CD4-positive, alpha-beta T cell treated with Interleukin-6 at 100 ng/mL for 8 hours (primary cell): ENCODE measurements at regions not wholly inside any gene's neighbourhood (a gene's known extent, or its start where the extent isn't known, plus 50 kb on each side); places are given as distances from the start of the nearest gene placed in this dataset.
"Not testable (repeated sequence)": the region's sequence is repeated elsewhere in the genome, so short reads cannot be mapped to it uniquely, and the experiment has no call there.

Experiments
- DNase-seq: peaks from one replicate; pipeline ENCODE4 v3.0.0-alpha.2; 2020; ENCODE audit warnings: mixed read lengths, low spot score

DNA sequence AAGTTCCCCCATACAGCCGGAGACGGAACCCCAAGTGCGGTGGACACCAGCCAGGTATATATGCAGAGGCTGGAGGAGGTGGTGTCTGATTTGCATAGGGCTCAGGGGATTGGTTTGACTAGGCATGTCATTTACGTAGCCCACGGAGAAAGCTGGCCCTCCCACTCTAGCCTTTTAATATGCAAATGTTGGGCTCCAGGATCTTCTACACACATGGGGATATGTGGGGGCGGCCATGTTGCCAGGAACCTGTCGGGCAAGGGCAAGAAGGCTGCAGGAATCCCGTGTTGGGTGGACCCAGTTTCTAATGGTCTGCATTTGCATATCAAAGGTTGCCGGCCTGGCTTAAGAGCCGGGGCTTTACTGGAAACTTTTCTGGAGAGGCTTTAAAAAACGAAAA, 57.4 kb downstream of the FTHL17 start:
- DNase-seq, result not testable (repeated sequence)

DNA sequence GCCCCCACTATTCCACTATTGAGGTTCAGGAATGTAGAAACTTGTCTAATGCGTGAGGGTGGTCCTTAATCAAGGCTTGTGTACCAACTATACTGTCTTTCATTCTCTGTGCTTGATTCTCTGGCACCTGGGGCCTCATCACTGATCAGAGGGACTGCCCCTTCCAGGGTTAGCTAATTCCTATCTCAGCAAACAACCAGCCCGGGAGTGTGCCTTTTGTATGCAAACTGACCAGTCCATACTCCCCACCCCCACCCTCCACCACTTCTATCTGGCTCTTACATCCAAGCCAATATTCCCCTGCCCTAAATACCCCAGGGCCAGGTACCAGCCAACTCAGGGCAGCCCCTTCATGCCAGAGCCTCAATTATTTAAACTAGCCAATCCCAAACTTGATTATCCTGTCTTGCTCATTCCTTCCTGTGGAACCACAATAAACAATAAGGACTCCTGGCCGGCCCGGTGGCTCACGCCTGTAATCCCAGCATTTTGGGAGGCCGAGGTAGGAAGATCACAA, 59.3 kb downstream of the FTHL17 start:
- DNase-seq, result no peak

DNA sequence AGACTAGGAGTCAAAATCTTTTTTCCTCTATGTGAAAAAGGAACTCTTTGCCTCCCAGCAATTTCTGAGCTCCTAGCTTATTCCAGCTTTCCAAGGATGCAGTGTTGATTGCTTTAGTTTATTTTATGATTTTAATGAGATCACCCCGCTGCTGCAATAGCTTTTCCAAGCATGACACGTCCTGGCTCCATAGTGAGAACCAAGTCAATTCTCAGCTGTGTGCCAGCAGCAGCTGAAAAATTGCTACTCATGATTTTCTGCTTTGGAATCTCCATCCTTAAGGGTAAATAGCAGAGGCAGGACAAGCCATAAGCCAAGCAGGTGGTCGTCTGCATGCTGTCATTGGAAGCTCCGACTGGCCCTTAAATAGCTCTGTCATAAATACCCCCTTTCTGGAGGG, 64.5 kb downstream of the FTHL17 start:
- no peak for DNase-seq

DNA sequence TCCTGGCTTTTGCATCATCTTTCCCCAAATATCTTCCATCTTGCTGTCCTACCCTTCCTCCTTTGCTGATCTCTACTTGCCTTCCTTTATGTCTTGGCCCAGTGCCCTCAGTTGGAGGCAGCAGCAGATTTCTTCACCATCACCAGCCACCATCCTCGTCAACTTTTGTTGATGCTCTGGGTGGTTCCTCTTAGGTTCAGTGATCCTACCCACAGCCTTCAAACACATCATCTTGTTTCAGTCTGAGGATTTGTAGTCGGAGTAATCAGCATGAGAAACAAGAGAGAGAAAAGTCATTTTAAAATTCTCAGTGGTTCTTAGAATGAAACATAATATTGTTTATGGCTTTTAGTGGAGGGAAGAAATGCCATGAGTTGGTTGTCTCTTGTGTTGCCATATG, 65.8 kb downstream of the FTHL17 start:
- no peak for DNase-seq

DNA sequence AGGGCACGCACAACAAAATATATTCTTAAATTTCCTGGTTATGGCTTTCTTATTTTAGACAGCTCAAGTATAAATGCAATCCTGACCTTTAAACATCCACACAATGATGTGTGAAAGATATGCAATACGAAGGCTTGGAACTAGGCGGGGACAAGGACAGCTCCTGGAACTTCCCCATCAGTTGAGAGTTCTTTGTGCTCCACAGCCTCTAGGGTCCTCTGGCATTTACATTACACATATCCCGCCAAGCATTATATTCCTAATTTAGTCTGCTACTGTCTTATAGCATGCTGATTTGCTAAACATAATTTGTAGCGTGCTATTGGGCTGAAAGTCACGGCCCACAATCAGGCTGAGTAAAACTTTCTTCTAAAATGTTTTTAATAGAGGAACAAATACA, 74.4 kb downstream of the FTHL17 start:
- no peak for DNase-seq

DNA sequence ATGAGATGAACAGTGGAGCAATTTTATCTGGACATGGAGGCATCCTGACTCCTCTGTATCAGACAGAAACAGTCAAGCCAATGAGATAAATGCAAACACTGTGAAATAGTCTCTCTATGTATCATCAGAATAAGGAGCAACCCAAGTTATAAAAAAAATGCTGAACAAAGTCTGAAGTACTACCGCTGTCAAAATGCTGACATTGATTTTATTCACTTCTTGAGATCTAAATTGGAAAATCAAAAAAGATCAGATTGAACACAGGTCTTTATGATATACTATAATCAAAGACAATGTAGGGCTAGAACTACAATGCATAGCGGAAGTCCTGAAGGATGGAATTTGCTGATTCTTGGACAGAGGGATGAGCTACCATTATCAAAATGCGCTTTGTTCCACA, 76.1 kb downstream of the FTHL17 start:
- no peak for DNase-seq

DNA sequence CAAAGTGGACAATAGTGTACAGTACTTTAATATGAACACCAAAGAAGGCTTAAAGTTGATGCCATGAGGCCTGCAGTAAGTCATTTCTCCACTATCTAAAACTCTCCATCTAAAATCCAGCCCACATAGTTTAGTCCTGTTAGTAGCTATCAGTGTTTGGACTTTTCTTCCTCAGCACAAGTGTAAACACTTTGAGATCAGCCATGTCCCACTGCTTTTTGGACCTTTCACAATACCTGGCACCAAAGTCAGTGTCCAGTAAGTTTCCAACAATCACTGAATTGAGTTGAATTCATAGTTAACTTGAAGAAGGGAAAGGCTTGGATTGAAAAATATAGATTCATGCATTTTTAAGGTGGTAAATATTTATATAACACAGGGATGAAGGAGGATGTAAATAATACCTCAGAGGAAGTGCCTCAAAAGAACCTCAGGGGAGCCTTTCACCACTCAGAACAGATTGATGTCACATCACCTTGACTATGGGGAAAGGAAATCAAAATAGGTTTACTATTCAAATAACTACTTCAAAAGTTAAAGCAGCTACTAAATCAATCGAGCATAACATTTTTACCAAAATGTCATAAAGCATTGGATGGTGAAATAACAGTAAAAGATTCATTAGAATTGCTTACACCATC, 76.7 kb downstream of the FTHL17 start:
- no peak for DNase-seq

DNA sequence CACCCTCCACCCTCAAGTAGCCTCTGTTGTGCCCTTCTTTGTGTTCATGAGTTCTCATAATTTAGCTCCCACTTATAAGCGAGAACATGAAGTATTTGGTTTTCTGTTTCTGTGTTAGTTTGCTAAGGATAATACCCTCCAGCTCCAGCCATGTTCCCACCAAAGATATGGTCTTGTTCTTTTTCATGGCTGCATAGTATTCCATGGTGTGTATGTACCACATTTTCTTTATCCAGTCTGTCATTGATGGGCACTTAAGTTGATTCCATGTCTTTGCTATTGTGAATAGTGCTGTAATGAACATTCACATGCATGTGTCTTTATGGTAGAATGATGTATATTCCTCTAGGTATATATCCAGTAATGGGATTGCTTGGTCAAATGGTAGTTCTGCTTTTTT, 77.8 kb downstream of the FTHL17 start:
- DNase-seq, result not testable (repeated sequence)

DNA sequence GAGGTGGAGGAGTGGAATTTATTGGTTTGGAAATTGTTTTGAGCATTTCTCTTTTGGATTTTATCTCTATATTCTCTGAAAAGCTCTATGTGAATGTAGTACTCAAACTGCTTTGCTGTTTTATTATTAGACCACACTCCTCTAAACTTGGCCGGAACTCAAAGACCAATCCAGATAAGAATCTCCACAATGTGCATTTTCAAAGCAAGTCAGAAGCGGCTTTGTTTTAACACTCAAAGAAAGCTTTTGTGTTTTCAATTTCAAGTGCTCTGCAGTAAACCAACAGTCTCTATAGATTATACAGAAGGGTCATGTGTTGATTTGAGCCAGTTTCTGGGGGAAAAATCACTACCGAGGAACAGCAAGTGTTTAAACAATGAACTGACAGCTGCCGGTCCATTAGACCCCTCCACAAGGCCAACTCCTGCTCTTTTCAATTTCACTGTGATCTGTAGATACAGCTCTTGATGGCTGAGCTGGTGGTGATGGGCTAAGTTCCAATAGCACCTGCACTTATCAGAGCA, 79.4 kb downstream of the FTHL17 start:
- DNase-seq, result no peak

DNA sequence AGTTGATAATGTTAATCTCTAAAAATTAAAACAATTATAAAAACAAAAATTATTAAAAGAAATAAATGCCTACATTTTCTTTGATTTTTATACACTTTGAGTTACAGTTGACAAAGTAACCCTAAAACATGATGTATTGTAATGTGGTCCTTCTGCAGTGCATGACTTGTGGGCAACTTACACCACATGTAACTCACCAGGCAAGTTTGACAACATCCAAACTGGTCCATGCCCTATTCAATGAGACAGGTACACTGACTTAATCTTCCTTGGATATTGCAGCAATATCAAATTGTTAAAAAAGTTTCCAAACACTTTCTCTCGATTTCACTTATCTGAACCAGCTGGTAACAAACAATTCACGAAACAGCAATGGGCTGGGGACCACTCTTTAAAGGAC, 81.5 kb downstream of the FTHL17 start:
- DNase-seq, result no peak

DNA sequence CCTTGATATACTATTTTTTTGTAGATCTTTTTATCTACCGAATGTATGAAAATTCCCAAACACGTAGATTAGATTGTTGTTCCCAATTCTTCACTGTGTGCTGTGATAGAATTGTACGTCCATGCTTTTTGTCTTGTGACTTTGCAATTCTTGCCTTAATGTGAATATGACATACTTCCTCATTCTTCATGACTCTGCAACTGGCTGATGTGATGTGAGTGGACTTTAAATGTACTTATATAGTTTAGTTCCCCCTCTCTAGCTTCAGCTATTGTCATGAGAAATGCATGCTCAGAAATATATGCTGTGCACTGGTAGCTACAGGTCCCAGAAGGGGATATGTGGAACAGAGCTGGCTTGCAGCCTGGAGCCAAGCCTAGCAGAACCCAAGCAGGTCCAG, 89.4 kb downstream of the FTHL17 start:
- no peak for DNase-seq

DNA sequence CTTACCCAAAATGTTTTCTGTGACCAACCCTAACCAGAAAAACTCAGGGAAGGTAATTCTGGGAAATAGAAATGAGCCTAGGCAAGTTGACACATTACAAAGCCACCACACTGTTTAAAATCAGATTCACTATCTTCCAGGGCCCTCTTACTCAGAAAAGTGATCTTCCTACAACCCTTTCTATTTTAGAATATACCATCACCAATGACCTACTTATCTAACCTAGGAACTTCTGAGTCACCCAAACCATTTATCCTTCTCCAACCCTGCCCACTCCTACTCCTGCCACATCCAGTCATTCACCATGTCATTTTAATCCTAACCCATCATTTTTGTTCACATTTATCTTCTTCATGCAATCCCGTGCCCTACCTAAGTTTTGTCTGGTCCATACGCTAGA, 89.9 kb downstream of the FTHL17 start:
- DNase-seq, result no peak

DNA sequence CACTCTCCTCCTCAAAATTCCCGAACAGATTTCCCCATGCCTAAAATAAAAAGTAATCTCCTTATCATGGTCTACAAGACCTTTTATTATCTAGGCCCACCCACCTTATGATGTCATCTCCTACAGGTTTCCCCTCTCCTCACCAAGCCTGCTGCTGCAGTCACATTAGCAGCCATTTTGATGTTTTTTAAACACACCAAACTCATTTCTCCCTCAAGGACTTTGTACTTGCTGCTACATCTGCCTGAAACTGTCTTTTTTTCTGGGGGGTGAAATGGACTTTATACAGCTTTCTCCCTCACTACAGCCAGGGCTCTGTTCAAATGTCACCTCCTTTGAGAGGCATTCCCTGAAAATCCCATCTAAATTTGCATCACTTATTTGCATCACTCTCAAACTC, 90.2 kb upstream of the TAB3 start:
- no peak for DNase-seq

DNA sequence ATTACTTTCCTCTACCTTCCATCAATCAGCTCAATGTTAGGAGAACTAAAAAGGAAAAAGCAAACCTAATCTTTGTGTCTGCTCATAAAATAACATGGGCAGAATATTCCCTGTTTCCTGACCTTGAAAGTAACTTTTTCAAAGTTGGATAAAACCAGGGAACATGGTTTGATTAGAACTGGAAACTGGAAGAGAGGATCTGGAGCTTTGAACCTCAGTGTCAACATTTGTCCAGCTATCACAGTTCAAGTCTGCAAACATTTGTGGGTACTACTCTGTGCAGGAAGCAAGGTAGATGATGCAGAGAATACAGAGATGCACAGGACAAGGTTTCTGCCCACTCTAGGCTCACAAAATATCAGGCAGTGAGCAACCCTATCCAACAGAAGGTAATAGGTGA, 86.4 kb upstream of the TAB3 start:
- DNase-seq, result no peak

DNA sequence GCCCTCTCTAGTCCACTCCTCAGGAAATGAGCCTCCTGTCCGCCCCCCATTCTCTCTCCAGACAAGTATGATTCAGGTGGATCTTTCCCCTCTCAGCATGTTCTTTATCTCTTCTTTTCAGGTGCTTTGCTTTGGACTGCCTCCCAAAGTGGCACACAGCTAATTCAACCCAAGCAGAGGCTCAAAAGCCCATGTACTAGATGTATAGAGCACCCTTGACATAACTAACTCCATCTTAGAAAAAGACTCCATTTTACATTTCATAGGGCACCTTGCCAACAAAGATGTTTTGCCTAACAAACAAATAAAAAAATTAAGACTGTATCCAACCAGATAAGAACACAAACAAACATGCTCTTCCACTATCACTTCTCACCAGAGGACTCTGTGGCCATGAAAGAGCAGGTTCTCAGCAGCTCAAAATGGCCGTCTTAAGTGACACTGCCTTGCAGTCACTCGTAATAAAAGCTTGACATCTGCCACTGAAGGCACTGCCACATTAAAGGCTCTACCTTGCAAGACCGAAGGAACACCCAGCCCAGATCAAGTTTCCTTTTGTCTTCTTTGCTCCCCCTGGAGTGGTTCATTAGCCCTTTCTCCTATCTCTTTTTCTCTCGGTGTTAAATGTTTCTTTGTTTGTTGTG, 84.9 kb upstream of the TAB3 start:
- no peak for DNase-seq

DNA sequence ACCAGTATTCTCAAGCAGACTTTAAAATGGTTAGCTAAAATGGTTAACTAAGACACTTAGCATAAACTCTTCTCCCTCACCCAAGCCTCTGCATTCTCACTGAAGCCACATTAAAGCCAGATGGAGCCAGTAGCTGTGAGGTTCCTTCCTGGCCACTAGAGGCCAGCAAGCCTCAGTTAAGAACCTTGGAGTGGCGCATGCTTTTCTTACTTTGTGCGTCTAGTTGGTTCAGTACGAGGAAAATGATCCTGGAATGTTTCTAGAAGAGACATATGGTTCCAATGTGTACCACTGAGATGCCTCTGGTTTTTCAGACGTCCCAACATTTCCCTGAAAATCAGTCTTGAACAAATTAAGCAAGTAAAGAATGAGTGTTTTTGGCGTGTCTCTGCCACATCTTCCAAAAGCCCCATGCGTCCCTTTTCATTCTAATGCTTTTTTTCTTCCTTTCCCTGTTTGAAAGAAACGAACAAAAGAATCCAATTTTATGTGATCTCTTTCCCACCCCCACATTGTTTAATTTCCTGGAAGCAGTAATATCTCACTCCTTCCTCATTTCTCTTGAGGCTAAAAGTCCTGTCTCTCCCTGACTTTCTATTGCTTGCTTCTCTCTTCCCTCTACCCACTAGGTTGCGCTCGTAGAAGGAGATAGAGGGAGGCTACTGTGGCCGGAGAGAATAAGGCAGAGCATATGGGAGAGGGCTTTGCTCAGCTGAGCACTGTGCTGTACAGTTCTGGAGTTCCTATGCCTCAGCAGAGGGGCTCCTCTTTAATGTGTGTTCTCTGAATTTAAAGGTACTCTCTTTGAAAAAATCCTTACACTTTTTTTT, 82.9 kb upstream of the TAB3 start:
- DNase-seq, result peak; percentile 27

DNA sequence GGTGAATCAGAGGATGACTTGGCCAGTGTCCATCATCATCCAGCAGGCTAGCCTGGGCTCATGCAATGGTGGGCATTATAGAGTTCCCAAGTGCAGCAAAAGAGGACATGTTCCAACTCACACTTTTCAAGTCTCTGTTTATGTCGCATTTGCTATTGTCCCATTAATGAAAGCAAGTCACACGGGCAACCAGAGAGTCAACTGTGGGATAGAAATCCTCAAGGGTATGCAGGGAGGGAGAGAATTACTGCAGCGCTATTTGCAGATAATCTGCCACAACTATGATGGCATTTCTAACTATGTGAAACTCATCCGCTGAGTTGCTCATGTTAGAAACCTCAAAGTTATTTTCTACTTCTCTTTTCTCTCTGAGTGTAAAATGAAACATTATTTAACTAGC, 78.5 kb upstream of the TAB3 start:
- no peak for DNase-seq

DNA sequence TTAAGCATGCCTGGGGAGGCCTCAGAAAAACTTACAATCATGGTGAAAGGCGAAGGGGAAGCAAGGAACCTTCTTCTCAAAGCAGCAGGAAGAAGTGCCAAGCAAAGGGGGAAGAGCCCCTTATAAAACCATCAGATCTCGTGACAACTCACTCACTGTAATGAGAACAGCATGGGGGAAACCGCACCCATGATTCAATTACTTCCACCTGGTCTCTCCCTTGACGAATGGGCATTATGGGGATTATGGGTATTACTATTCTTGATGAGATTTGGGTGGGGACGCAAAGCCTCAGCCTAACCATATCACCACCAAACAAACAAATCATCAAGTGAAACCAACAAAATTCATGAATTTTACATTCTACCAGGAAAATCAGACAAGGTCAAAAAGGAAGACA, 76.7 kb upstream of the TAB3 start:
- DNase-seq, result no peak

DNA sequence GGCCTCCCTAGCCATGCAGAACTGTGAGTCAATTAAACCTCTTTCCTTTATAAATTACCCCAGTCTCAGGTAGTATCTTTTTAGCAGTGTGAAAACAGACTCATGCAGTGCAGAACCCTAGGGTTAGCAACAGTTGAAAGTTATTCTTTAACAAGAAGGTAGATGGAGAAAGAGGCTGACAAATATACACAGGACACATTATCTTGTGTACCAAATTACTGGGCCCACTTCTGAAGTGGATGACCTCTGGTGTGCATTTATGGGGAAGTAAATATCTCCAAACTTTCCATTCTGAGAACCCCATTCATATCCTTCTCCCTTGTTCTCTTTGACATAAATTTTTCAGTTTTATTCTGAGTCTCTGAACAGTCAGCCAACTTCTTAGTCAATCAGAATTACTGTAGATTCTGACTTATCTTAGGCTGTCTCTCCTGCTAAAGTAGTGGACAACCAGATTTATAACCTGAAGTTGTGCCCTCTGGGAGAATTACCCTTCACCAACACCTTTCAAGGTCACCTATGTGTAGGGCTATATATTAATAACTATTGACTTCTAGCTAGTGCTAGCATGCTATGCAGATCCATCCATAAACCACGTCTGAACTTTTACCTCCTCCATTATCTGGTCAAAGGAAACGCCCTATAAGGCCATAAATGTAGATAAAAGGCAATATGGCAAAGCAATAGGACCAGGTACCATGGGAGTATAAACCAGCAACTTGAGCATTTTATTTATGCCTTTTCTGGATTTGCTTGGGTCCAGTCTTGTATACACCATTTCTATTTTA, 72.5 kb upstream of the TAB3 start:
- no peak for DNase-seq

DNA sequence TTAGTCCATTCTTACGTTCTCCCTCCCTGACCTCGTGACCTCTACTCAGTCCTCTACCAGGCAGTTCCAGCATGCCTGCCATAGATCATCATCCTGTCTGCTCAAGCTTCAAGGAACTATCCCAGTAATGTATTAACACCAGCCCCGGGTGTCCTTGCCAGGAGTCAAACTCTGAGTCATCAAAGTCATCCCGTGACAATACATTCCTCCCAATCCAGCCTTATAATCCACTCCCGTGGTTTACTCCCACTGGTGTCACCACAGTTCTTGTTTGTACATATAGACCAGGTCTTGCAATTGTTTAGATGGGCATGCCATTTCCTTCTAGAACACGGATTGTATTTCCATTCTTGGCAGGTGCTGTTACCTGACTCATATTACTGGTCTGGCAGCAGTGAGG, 68.7 kb upstream of the TAB3 start:
- DNase-seq, result no peak

DNA sequence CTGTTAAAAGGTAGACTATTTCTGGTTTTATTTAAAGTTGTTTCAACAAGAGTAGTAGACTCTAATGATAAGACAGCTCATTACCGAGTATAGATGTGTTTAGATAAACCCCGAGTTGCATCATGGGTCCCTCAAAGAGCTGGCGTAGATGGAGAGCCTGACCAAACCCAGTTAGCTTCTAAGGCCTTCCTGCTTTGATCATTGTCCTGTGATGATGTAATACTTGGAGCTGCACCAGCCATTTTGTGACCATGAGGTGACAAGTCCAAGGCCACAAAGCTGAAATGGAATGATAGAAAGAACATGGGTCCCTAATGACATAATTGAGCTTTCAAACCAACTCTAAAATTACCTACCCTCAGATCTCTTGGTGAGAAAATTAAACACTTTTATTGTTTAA, 66.6 kb upstream of the TAB3 start:
- no peak for DNase-seq

DNA sequence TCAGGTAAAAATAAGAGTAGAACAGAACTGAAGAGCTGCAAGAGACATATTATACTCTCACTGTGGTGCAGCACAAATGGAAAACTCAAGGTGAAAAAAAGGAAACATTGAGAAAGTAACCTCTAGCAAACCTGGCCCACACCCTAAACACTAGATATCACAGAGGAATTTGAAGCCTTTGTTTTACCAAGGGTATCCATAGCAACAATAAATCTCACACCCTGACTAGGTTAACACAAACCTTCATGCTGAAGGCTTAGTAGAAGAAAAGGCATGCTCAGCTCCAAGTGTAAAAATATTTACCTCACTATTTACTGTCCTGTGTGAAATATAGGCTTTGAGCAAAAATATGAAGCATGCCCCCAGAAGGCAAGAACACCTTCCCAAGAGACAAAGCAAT, 61.9 kb upstream of the TAB3 start:
- no peak for DNase-seq
